GM19467 (cell line): ENCODE measurements at regions not wholly inside any gene's neighbourhood (a gene's known extent, or its start where the extent isn't known, plus 50 kb on each side); places are given as distances from the start of the nearest gene placed in this dataset.
"Not testable (repeated sequence)": the region's sequence is repeated elsewhere in the genome, so short reads cannot be mapped to it uniquely, and the experiment has no call there.

Experiments used
- ATAC-seq: cut with Tn5 transposase; IDR thresholded peaks from one replicate; pipeline ENCODE4 v1.9.1; 2021; ENCODE audit warnings: mild to moderate bottlenecking, moderate library complexity; ENCODE audit not compliant: unreplicated experiment

DNA sequence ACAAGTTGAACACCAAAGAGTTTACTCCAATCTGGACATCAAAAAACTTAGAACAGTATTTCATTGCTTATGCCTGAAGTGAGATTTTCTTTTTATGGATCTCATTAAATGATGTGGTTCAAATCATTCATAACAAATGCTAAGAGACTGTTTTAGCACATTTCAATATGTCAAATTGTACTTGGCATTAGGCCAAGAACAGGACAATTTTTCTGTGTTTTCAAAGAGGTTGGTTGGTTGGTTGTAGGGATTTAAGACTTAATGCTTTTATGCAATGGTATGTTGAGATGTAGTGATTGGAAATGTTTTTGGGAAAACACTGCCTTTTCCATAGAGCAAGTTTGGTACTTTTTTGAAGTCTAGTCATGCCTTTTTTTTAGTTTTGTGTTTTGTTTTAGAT lies 510.4 kb downstream of the ZNF674 start:
- no peak for ATAC-seq

DNA sequence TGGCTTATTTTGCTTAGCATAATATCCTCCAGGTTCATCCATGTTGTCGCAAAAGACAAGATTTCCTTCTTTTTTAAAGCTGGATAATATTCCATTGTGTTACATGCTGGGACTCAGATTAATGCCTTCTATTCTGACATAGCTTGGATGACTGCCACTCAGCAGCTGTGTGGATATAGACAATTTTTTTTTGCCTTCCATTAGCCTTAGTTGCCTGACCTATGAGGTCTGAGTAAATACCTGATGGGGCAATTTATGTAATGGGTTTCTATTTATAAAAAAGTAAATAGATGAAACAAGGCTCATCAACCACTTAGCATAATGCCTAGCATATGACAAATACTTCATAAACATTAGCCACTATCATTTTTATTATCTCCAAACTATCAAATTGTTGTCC lies 515.4 kb downstream of the ZNF674 start:
- no peak for ATAC-seq

DNA sequence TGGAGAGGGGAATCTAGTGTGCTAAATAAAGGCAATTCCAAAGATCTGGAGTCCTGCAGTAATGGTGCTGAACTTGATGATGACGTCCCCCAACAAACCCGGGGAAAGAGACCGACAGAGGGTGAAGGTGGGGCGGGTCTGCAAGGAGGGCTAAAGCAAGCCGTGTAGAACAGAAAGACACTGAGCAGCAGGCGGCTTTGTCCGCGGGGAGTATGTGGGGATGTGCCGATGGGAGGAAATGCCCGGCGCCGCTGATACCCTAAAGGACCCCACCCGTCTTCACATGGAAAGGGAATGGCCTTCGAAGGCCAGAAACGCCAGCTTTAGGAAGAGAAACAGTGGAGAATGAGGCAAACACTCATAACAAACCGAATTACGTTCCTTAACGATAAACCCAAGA lies 528.9 kb downstream of the ZNF674 start:
- no peak for ATAC-seq

DNA sequence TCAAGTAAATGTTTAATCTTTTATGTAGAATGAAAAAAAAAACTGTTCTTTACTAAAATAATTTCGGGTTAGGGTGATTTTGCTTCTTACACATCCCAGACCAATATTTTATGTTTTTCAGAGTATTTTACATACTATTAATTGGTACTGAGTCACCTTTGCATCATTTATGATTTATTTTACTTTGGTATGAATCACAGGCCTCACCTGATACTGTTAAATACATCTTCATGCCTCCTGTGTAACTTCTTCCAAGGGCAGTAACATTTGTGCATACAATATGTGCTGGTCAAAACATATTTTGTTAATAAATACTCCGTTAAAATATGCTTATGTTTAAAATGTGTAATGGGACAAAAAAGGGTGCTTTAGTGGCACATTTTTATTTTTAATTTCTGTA lies 529.6 kb downstream of the ZNF674 start:
- ATAC-seq = no peak

DNA sequence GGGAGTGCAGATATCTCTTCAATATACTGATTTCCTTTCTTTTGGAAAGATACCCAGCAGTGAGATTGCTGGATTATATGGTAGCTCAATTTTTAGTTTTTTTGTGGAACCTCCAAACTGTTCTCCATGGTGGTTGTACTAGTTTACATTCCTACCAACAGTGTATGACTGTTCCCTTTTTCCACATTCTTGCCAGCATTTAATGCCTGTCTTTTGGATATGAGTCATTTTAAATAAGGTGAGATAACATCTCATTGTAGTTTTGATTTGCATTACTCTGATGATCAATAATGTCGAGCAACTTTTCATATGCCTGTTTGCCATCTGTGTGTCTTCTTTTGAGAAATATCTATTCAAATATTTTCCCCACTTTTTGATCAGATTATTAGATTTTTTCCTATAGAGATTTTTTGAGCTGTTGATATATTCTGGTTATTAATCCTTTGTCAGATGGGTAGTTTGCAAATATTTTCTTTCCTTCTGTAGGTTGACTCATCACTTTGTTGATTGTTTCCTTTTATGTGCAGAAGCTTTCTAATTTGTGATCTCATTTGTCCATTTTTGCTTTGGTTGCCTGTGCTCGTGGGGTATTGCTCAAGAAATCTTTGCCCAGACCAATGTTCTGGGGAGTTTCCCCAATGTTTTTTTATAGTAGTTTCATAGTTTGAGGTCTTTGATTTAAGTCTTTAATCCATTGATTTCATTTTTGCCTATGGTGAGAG lies 552.7 kb downstream of the ZNF674 start:
- ATAC-seq = no peak

DNA sequence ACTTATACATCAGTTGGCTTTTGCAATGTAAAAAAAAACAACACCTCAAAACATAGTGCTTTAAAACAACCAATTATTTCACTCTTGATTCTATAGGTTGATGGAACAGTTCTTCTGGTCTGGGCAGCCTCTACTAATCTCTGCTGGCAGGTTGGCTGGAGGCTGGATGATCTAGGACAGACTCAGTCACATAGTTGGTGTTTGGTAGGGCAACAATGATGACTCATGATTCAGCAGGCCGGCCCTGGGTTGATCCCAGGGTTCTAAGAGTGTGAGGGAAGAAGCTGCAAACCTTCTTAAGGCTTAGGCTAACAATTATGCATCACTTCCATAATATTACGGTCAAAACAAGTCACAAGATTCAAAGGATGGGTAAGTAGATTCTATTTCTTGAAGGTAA lies 558.2 kb downstream of the ZNF674 start:
- no peak for ATAC-seq

DNA sequence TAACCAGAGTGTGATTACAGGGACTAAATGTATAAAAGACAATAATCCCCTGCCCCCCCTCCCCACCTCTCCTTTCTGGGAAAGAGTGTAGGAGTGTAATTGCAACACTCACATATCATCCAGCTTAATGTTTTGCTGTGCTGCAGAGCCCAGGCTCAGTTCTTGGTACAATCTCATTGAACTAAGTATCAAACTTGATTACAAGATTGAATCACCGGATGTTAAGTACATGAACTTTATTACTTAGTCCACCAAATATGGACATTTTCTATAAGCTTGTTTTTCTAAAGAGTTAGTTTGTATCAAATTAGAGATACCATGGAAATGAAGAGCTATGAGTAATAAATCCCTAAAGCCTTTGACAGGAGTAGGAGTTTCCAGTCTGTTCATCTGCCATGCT lies 559.1 kb downstream of the ZNF674 start:
- ATAC-seq = no peak

DNA sequence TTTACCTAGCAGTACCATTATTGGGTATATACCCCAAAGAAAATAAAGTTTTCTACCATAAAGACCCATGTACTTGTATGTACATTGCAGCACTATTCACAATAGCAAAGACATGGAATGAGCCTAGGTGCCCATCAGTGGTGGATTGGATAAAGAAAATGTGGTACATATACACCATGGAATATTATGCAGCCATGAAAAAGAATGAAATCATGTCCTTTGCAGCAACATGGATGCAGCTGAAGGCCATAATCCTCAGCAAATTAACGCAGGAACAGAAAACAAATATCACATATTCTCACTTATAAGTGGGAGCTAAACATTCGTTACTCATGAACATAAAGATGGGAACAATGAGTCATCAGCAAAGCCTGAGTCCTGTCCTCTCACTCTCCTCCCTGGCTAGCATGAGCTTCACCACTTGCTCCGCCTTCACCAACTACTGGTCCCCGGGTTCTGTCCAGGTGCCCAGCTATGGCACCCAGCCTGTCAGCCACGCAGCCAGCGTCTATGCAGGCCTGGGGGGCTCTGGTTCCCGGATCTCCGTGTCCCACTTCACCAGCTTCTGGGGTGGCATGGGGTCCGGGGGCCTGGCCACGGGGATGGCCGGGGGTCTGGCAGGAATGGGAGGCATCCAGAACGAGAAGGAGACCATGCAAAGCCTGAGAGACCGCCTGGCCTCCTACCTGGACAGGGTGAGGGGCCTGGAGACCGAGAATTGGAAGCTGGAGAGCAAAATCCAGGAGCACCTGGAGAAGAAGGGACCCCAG lies 562.1 kb downstream of the ZNF674 start:
- not testable (repeated sequence) for ATAC-seq

DNA sequence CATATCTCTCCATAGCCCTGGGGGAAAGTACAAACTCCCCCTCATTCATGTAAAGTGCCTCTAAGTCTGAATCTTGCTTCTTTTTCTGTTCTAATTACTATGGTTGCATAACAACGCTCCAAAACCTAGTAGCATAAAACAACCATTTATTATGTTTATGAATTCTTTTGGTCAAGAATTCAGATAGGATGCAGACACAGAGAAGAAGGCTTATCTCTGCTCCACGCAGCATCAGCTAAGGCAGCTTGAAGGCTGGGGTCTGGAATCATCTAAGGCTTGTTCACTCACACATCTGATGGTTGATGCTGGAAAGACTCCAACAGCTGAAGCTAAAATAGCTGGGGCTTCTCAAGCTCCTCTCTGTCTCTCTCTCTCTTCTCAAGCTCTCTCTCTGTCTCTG lies 564.5 kb downstream of the ZNF674 start:
- no peak for ATAC-seq

DNA sequence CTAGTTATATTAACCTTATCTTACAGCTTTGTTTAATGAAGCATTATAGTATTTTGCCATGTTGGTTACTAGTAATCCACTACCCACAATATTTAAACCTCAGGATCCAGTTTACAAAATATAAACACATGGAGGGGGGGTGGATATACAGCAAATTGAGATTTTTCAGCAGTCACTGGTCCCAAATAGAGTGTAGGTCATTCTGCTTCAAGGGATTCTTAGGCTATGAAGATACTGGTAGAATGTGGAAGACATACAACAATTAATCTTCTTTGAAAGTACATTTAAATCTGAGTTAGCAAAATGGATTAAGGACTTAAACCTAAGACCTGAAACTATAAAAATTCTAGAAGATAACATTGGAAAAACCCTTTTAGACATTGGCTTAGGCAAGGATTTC lies 569.6 kb downstream of the ZNF674 start:
- no peak for ATAC-seq

DNA sequence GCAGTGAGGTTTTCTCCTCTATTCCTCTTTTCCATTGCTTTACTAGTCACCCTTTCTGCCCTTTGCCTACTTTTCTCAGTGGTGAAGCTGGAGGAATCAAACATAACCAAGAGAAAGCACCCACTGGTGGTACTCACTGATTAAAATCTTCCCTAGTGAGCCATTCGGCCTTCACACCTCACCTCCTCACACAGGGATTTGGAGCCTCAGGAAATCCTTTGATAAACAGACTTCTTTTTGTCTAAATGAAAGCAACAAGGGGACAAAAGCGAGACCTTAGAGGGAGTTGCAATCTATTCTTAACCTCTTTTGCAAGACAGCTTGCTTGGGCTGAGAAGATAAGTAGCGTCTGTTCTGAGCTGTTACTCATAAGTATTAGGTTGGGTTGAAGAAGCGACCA lies 572.6 kb downstream of the ZNF674 start:
- no peak for ATAC-seq

DNA sequence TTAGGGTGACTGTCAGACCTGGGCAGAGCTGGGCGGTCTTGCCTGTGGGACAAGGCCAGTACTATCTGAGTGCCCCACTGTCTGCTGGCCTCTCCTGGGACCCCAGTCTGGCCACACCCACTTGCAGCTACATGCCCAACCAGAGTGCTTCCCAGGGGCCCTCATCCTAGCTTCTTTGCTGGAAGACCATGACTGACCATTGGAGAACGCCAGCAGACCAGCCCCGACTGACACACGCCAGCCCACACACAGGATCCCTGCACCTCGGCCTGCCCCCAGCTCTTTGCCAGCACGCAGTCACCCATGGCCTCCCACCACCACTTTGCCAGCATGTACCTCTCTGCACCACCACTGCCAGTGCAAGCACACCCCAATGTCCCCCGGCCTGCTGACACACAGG lies 585.7 kb downstream of the ZNF674 start:
- ATAC-seq = no peak

DNA sequence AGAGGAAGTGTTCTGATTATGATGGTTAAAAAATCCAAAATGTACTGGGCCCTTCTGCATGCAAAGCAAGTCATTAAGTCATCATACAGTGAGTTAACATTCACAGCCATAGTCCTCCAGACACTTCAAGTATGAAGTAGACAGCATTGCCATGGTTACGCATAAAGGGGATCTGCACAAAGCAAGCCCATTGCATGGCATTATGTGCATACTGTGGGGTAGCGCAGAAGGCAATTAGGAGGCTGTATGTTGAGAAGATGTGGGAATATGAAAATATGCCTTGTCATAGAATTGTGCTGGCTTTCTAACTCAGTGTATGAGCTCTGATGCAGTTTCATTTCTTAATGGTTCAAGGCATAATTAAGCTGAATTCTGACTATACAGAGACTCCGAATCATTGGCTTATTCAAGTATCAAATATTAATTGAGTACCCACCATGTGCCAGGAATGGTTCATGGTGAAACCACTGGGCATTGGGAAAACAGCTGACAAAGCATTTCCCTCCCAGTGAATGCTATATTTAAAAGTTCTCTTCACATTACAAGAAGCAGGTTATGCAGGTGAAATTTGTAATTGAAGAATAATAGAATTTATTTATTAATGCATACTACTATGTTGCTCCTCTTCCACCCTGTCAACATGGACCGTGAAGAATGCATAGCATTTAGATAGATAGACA lies 588.9 kb downstream of the ZNF674 start:
- ATAC-seq = no peak

DNA sequence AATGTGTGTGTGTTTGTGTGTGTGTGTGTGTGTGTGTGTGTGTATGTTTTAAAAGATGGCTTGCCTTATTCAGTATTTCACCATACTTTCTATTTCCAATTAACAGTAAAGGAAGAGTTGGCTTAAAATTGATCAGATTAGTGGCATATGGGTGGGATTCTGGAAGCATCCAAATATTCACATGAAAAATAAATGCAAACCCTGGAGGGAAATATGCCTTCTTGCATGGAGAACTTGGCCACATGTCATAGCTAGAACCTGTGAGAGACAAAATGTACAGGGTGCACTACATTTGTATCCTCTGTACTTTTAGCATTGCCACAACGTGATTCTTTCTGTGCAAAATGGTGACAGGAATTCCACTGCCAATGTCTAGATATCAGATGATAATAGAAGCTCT lies 589.6 kb downstream of the ZNF674 start:
- no peak for ATAC-seq

DNA sequence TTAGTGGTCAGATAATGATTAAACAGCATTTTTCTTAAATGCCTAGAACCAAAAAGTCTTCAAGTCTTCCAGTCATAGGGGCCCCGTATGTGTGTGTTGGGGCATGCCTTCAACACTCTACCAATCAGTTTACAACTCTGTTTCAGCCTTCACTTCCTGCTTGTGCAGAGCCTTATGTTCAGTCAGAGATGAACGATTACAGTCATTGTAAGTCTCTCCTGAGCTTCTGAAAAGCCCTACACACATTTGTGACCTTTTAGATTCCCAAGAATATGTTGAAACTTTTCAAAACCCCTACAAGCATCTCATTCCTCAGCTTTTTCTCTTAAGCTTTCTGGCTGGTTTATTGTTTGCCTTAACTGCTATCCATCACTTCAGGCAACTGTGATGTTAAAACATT lies 591.2 kb downstream of the ZNF674 start:
- ATAC-seq = no peak

DNA sequence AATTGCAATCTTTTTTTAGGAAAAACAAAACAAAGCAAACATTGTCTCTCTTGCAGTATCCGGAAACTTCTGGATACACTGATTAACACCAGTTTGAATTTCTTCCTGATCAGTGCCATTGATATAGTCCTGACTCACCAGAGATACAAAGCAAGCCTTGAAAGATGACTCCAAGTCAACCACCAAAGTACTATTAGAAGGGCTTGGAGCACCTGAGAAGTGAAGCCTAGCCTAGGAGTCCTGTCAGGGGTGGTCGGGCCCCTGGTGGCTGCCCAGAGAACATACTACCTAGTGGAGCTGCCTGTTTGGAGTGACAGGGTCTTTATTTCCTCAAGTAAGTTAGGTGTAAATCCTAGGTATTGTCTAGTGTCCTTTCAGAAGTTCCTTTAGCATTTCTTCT lies 593.2 kb downstream of the ZNF674 start:
- ATAC-seq = no peak

DNA sequence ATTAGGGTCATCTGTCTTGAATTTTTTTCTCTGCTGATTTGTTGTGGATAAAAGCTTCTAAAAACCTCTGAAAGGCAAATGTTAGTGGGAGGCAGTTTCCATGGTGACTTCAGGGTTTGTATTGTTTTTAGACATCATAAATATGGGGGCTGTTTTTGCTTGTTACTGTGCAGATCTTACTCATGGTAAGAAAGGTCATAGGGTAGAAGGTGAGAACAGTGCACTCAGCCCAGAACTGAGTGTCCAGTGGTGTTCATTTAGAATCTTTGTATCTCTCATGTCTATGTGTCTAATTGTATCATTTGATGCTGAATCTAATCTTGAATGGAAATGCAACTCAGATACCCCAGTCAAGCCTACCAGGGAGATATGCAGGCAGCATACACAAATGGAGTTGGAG lies 609.8 kb downstream of the ZNF674 start:
- ATAC-seq = no peak

DNA sequence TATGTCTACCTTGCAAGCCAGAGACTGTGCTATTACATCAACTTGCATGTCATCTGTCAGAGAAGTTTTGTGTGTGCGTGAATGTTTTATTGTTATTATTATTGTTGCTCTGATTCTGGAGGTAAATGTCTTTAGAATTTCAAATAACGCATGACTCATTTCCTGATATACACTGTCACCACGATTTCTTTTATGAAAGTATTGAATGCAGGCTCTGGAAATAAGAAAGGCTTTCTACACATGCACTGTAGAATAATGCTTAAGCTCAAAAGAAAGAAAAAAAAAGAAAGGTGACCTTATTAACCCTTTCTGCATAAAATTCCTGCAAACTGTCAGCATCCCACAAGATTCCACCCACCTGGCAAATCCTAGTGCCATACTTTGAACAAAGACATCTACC lies 632.9 kb downstream of the ZNF674 start:
- no peak for ATAC-seq

DNA sequence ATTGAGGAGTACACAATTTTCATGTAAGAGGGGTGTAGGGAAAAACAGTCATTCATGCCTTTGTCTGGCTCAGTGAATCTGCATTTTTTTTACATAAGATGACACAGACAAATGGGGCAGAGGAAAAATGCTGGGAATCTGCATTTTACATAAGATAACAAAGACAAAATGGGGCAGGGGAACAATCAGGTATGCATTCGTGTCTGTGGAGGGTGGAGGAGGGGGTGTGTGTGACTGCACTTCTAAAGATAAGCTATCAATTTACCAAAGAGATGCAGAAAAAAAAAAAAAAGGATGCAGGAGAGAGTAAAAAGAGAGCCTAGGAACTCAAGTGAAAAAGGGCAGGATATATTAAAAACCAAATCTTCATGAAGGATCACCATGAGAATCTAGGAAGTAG lies 637.4 kb downstream of the ZNF674 start:
- no peak for ATAC-seq

DNA sequence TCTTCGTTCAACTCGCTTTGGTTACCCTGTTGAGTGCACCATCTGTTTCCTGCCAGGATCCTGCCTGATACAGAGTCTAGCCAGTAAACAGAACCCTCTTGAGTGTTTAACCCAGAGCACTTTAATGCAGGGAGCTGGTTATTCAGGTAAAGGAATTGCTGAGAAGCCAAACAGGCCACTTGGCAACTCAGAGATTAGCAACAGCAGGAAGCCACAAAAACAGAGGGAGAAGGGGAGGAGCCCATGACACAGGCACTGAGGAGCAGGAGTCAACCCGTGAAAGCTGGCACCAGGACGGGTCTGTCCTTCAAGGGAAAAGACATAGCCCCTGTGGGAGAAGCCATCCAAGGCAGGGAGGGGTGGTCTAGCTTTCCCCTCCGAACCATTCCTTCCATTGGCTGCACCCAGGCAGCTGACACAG lies 641.4 kb downstream of the ZNF674 start:
- no peak for ATAC-seq

DNA sequence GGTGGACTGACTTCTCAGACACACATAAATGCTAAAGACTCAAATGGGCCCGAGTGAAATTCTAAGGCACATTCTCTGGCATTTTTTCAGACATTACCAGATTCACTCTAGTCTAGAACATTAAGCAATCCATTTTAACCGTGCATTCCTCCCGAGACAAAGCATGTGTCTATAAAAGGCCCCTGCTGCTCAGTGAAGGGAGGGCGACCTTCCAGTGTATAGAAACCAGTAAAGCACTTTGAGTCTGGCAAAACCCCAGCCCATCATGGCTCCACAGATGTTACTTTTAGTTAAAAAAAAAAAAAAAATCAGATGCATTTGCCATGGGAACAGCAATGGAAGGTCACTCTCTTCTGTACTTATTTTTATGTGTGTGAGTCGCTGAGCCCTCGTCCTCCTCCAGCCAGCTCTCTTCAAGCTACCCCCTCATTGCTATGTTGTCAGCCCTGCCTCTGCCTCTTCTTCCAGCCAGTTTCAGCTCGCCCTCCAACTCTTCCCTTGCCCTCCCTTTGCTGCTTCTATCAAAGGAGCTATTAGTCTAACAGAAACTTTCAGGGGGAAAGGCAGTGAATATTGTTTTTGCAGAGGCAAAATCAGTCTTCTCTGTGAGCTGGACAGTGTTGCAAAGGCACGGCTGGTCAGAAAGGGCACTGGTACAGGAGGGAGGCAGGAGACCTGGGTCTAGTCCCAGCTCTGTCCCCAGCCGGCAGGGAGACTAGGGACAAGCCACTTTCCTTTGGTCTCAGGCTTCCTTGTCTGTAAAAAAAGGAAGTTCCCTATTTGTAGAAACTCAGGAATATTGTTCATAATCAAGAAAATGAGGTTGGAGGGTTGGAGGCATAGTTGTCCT lies 644.2 kb downstream of the ZNF674 start:
- ATAC-seq = no peak
